GM18867 (cell line): ENCODE measurements at regions not wholly inside any gene's neighbourhood (a gene's known extent, or its start where the extent isn't known, plus 50 kb on each side); places are given as distances from the start of the nearest gene placed in this dataset.
"Not testable (repeated sequence)": the region's sequence is repeated elsewhere in the genome, so short reads cannot be mapped to it uniquely, and the experiment has no call there.

Source experiments
- ATAC-seq: cut with Tn5 transposase; IDR thresholded peaks from one replicate; pipeline ENCODE4 v1.9.1; 2021; ENCODE audit warnings: mild to moderate bottlenecking, moderate library complexity; ENCODE audit not compliant: unreplicated experiment

- no peak for ATAC-seq
Measured at GRCh38 chr19:28358633-28359032, 854.3 kb downstream of the UQCRFS1 start.

GRCh38 chr19:28351761-28352160 lies 861.2 kb downstream of the UQCRFS1 start:
- no peak for ATAC-seq

GRCh38 chr19:28351321-28351720 lies 861.6 kb downstream of the UQCRFS1 start:
- ATAC-seq: not testable (repeated sequence)

- ATAC-seq: no peak
Measured at GRCh38 chr19:28350673-28351072, 862.3 kb downstream of the UQCRFS1 start.

- no peak for ATAC-seq
Measured at GRCh38 chr19:28350037-28350436, 862.9 kb downstream of the UQCRFS1 start.

GRCh38 chr19:28349604-28350003 lies 863.3 kb downstream of the UQCRFS1 start:
- no peak for ATAC-seq

DNA sequence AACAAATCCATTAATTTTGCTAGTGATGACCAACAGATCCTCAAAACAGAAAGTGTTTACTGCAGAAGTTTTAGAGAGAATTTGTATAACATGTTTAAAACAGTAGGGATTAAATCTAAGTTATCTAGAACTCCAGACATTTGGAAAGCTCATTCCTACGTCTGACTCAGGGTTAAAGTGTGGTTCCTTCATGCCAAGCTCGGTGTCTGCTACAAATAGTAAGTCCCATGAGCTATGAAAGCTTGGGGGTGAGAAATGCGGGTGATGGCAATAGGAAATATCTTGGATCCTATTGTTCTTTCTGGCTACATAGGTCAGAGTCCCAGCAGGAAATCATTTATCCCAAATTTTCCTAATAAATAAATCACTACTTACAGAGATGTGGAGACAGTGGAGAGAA lies 867.1 kb downstream of the UQCRFS1 start:
- no peak for ATAC-seq

GRCh38 chr19:28341810-28342350 lies 871.1 kb downstream of the UQCRFS1 start:
- ATAC-seq: no peak

- no peak for ATAC-seq
Measured at GRCh38 chr19:28334419-28334818, 878.5 kb downstream of the UQCRFS1 start.

DNA sequence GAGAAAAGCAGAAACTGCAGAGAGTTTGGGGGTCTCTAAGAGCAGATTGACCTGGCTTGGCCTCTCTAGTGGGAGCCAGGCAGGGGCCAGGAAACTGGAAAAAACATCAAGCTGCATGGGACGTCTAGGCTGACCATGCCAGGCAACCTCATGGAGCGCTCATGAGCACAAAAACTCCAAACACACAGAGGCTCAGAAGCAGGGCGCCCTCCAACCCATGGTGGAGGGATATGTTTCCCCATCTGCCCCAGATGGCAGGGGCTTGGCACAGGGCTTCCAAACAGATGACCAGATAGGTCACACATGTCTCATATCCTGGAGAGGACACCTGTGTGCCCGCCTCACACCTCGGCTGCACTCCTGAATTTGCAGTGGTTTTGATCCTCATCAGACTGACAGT lies 879.0 kb downstream of the UQCRFS1 start:
- no peak for ATAC-seq

GRCh38 chr19:28332886-28333285 lies 880.1 kb downstream of the UQCRFS1 start:
- no peak for ATAC-seq

- ATAC-seq: no peak
Measured at GRCh38 chr19:28332351-28332750, 880.6 kb downstream of the UQCRFS1 start.

GRCh38 chr19:28331596-28331995 lies 881.4 kb downstream of the UQCRFS1 start:
- no peak for ATAC-seq

DNA sequence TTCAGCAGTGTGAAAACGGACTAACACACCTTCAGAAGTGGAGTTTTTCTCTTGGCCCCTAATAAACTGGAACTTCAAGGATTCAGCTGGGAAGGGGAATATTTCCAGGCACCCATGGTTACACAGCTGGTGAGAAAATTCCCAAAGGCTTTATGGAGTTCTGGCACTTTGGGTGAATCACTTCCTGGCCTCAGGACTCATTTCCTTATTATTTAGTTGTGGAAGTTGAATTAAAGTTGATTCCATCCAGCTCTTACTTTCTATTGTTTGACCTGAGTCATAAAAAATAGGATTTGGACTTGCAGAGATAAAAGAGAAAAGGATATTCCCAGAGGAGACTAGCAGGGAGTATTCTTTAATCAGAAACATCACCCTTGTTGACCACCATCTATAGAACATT lies 882.1 kb downstream of the UQCRFS1 start:
- no peak for ATAC-seq

GRCh38 chr19:28329429-28329828 lies 883.5 kb downstream of the UQCRFS1 start:
- ATAC-seq: no peak

DNA sequence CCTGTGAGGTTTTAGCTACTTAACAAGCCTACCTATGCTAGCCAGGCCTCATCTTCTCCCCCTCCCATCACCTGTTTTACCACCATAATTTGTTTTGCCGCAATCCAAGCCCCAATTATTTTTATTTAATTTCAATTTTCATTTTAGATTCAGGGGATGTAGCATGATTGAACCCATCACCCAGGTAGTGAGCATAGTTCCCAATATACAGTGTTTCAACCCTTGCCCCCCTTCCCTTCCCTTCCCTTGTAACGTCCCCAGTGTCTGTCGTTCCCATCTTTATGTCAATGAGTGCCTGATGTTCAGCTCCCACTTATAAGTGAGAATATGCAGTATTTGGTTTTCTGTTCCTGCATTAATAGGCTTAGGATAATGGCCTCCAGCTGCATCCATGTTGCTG lies 885.0 kb downstream of the UQCRFS1 start:
- no peak for ATAC-seq

GRCh38 chr19:28326746-28327145 lies 886.2 kb downstream of the UQCRFS1 start:
- ATAC-seq: no peak

DNA sequence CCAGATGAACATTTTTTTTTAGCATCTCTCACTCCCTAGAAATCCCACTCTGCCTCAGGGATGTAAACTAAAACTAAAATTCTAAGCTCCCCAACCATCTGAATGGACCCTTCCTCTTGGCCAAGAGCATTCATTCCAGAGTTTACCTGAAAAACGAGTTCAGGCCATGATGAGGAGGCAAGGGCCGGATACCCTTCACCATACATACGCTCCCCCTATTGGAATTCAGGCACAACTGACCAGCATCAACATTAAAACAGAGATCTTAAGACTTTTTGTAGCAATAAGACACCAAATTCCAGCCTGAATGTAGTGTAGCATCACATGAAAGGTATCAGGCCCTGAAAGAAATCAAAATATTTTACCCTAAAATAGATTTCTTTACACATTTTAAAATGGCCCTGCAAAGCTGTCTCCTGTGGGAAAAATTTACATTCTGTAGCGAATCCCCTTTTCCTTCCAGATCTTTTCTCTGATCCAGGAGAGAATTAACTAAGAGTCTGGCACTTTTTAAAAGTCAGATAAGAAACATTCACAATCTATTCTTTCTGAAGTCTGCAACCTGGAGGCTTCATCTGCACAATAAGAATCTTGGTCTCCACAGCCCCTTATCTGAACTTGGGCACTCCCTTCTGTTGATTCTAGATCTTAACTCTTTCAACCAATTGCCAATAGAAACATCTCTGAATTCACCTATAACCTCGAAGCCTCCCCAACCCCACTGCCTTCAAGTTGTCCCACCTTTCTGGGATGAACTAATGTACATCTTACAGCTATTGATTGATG lies 888.5 kb downstream of the UQCRFS1 start:
- ATAC-seq: no peak

- ATAC-seq: no peak
Measured at GRCh38 chr19:28322945-28323344, 890.0 kb downstream of the UQCRFS1 start.

GRCh38 chr19:28322491-28322890 lies 890.5 kb downstream of the UQCRFS1 start:
- ATAC-seq: no peak

- no peak for ATAC-seq
Measured at GRCh38 chr19:28319918-28320317, 893.0 kb downstream of the UQCRFS1 start.

GRCh38 chr19:28319227-28319626 lies 893.7 kb downstream of the UQCRFS1 start:
- ATAC-seq: no peak
